B cell (primary cell): ENCODE measurements at regions not wholly inside any gene's neighbourhood (a gene's known extent, or its start where the extent isn't known, plus 50 kb on each side); places are given as distances from the start of the nearest gene placed in this dataset.

ENCODE experiments used
- ATAC-seq: fragments of 200-7000 bp; cut with Tn5 transposase; one replicate; pipeline ENCODE4 v1.10.0; 2021; ENCODE audit warnings: low read depth, mild to moderate bottlenecking, moderate number of reproducible peaks, moderate library complexity
- CTCF ChIA-PET: fragments of 350-600 bp; sonication (Branson Sonifier 250); formaldehyde crosslinking; loops from one replicate; lab custom pipeline; 2021; ENCODE audit warnings: antibody characterized with exemption, inconsistent platforms; lab: Charles Lee
- POLR2A ChIA-PET: fragments of 350-600 bp; sonication (Branson Sonifier 250); formaldehyde crosslinking; loops from one replicate; lab custom pipeline; 2021; ENCODE audit warnings: antibody characterized with exemption; lab: Charles Lee
- DNase-seq: peaks from one replicate; pipeline ENCODE4 v3.0.0; 2013
- H2AFZ ChIP-seq: 2 replicates; pipeline ENCODE4 v1.6.1; 2012; ENCODE audit warnings: mild to moderate bottlenecking, low read depth, low read length; ENCODE audit not compliant: insufficient read depth, poor library complexity, severe bottlenecking
- H3K27ac ChIP-seq, 2 donors: 1 replicate in 1 of 2; 2 replicates in 1 of 2; pipeline ENCODE4 v1.5.1; 2012 to 2013; ENCODE audit warnings: low read length in 2 of 2, mild to moderate bottlenecking in 2 of 2, moderate library complexity in 1 of 2
- H3K27me3 ChIP-seq, 4 experiments: fragments of 200-600 bp in 1 of 4; sonication (generic) in 1 of 4; replicated peaks in 1 of 4; 1 replicate in 2 of 4; 2 replicates in 2 of 4; pipeline versions ENCODE4 v1.6.1 to v1.7.0; 2013 to 2016; ENCODE audit warnings: low read length in 3 of 4, mild to moderate bottlenecking in 2 of 4, mixed read lengths in 1 of 4, moderate library complexity in 1 of 4; ENCODE audit not compliant: insufficient read depth in 4 of 4, control insufficient read depth in 3 of 4; ENCODE audit errors: control extremely low read depth in 1 of 4
- H3K36me3 ChIP-seq, 2 experiments: replicated peaks in 1 of 2; 1 replicate in 1 of 2; 2 replicates in 1 of 2; pipeline versions ENCODE4 v1.6.1 to v1.7.1; 2013; ENCODE audit warnings: low read length in 1 of 2; ENCODE audit not compliant: insufficient read depth in 2 of 2, control insufficient read depth in 1 of 2; ENCODE audit errors: control extremely low read depth in 1 of 2, extremely low read depth in 1 of 2
- H3K4me1 ChIP-seq, 2 donors: fragments of 200-600 bp in 1 of 2; sonication (generic) in 1 of 2; 1 replicate in 1 of 2; 2 replicates in 1 of 2; pipeline versions ENCODE4 v1.5.1 to v1.6.1; 2013 to 2017; ENCODE audit warnings: low read length in 2 of 2; ENCODE audit not compliant: control insufficient read depth in 2 of 2, insufficient read depth in 2 of 2
- H3K4me2 ChIP-seq: replicated peaks from 2 replicates; pipeline ENCODE3; 2012; ENCODE audit warnings: mild to moderate bottlenecking, low read depth, low read length; ENCODE audit not compliant: poor library complexity, severe bottlenecking
- H3K4me3 ChIP-seq, 5 experiments: fragments of 200-600 bp in 1 of 5; sonication (generic) in 1 of 5; 1 replicate in 3 of 5; 2 replicates in 2 of 5; pipeline versions ENCODE4 v1.5.1 to v1.7.0; 2011 to 2016; ENCODE audit warnings: low read length in 4 of 5, mild to moderate bottlenecking in 4 of 5, low read depth in 2 of 5, control low read depth in 1 of 5, moderate library complexity in 1 of 5; ENCODE audit not compliant: insufficient read depth in 1 of 5; ENCODE audit errors: control extremely low read depth in 1 of 5, extremely low read depth in 1 of 5
- H3K79me2 ChIP-seq: fragments of 200-600 bp; sonication (generic); one replicate; pipeline ENCODE4 v1.6.0; 2016; ENCODE audit warnings: low read length; ENCODE audit not compliant: control insufficient read depth, insufficient read depth
- H3K9ac ChIP-seq: fragments of 200-600 bp; sonication (generic); 2 replicates; pipeline ENCODE4 v1.6.1; 2017; ENCODE audit warnings: mild to moderate bottlenecking, low read length, moderate library complexity
- H3K9me3 ChIP-seq, 3 donors: one replicate each; pipeline versions ENCODE4 v1.6.1 to v1.7.1; 2013; ENCODE audit warnings: low read length in 2 of 3; ENCODE audit not compliant: control insufficient read depth in 2 of 3, insufficient read depth in 1 of 3; ENCODE audit errors: control extremely low read depth in 1 of 3
- H4K20me1 ChIP-seq: 2 replicates; pipeline ENCODE4 v1.6.0; 2012; ENCODE audit warnings: mild to moderate bottlenecking, low read length; ENCODE audit not compliant: insufficient read depth, control insufficient read depth, poor library complexity, severe bottlenecking
- H3K27ac Mint-ChIP-seq: one replicate; pipeline ENCODE4 v1.8.0; 2021; ENCODE audit warnings: mixed read lengths
- H3K27me3 Mint-ChIP-seq: one replicate; pipeline ENCODE4 v1.8.0; 2021; ENCODE audit warnings: mixed read lengths
- H3K4me1 Mint-ChIP-seq: one replicate; pipeline ENCODE4 v1.8.0; 2021; ENCODE audit warnings: mixed read lengths
- H3K4me3 Mint-ChIP-seq: one replicate; pipeline ENCODE4 v1.8.0; 2021; ENCODE audit warnings: mixed read lengths
- H3K9me3 Mint-ChIP-seq: one replicate; pipeline ENCODE4 v1.8.0; 2022; ENCODE audit warnings: mixed read lengths; ENCODE audit not compliant: insufficient read depth
- EZH2 ChIP-seq: IDR thresholded peaks from 2 replicates; pipeline ENCODE4 v1.6.1; 2012; ENCODE audit warnings: borderline replicate concordance, low read depth, mild to moderate bottlenecking, moderate library complexity, low read length; ENCODE audit not compliant: insufficient read depth, poor library complexity, severe bottlenecking
- WGBS: methylation state at CpG from one replicate; pipeline ENCODE4 v1.1.5; 2013; ENCODE audit warnings: missing lambda C conversion rate; ENCODE audit not compliant: insufficient coverage; 5-methylcytosine and 5-hydroxymethylcytosine counted together
- intact Hi-C: fragments of 100-400 bp; cut with micrococcal nuclease; formaldehyde crosslinking; loops from one replicate; pipeline ENCODE4 v1.10.0; 2022
- TF ChIP-seq, protein P1 (sequence below): fragments of 200-600 bp; IDR thresholded peaks from one replicate; pipeline ENCODE4 v1.8.0; 2022; ENCODE audit warnings: antibody characterized with exemption, mild to moderate bottlenecking

DNA sequence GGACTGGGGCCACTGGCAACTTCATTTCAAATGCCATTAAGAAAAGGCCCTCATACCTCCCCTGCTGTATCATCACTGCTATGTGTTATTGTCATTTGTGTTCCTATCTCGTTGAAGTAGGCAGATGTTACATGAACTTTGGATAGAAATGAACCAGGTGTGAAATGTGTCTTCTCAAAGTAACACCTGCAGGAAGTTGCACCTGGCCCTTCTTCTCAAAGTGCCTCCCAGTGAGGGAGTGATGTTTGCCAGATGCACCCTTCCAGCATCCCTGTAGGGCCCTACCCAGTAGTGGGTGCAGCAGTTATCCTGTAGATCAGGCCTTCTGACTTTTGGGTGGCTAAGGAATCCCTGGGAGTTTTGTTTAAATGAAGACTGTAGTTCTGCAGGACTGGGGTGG lies 197.7 kb upstream of the CTNNB1 start:
- no peaks in the 10 kb centered on the region for H3K4me1 Mint-ChIP-seq
- H3K27me3 Mint-ChIP-seq, result peaks cover 4% of the 10 kb centered on the region
- no peak overlapping the region for H3K27ac Mint-ChIP-seq
- Histone ChIP-seq H3K27me3 (no peaks in the 10 kb centered on the region), H3K9ac (no peak overlapping the region), H3K4me1 (no peaks in the 10 kb centered on the region), H3K79me2 (no peaks in the 10 kb centered on the region), H3K27ac (no peak overlapping the region), H3K4me2 (no peak overlapping the region), H3K36me3 (no peaks in the 10 kb centered on the region), H3K4me3 (no peak overlapping the region), H4K20me1 (no peaks in the 10 kb centered on the region), H2AFZ (no peak overlapping the region), H3K9me3 (no peaks in the 10 kb centered on the region)
- POLR2A ChIA-PET, result no interaction called here
- H3K9me3 Mint-ChIP-seq, result no peaks in the 10 kb centered on the region
- ATAC-seq (no peak), DNase-seq (no peak)
- intact Hi-C loops, result no loop called here
- no peak for TF ChIP-seq EZH2
- TF ChIP-seq, protein P1, sequence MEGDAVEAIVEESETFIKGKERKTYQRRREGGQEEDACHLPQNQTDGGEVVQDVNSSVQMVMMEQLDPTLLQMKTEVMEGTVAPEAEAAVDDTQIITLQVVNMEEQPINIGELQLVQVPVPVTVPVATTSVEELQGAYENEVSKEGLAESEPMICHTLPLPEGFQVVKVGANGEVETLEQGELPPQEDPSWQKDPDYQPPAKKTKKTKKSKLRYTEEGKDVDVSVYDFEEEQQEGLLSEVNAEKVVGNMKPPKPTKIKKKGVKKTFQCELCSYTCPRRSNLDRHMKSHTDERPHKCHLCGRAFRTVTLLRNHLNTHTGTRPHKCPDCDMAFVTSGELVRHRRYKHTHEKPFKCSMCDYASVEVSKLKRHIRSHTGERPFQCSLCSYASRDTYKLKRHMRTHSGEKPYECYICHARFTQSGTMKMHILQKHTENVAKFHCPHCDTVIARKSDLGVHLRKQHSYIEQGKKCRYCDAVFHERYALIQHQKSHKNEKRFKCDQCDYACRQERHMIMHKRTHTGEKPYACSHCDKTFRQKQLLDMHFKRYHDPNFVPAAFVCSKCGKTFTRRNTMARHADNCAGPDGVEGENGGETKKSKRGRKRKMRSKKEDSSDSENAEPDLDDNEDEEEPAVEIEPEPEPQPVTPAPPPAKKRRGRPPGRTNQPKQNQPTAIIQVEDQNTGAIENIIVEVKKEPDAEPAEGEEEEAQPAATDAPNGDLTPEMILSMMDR, result no peak
- 17% methylated on average over 1 of the region's 1 CpG for WGBS
- H3K4me3 Mint-ChIP-seq, result no peak overlapping the region
- CTCF ChIA-PET, result no interaction called here

DNA sequence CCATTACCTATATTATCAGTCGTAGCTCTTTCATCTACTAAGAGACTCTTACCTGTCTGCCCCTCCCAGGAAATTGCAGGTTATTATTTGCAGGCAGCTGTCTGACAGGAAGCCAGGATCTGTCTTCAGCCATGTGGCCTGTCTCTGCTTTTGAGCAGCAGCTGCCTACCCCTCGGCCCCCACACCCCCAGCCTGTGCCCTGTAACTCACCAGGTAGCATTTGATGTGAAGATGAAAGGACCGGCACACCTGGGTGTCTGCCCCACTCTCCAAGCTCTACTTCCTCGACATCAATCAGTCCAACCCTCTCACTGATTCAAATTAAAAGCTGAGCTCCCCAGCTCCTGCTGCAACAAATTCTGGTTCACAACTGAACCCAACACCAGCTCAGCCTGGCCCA lies 197.2 kb upstream of the CTNNB1 start:
- Histone ChIP-seq H3K4me3 (no peak overlapping the region), H3K27ac (no peak overlapping the region), H4K20me1 (no peaks in the 10 kb centered on the region), H3K4me1 (no peaks in the 10 kb centered on the region), H3K9ac (no peak overlapping the region), H3K27me3 (no peaks in the 10 kb centered on the region), H3K79me2 (no peaks in the 10 kb centered on the region), H2AFZ (no peak overlapping the region), H3K9me3 (no peaks in the 10 kb centered on the region), H3K4me2 (no peak overlapping the region), H3K36me3 (no peaks in the 10 kb centered on the region)
- Mint-ChIP-seq H3K4me1 (no peaks in the 10 kb centered on the region), H3K9me3 (no peaks in the 10 kb centered on the region), H3K27me3 (peaks cover 9% of the 10 kb centered on the region), H3K27ac (no peak overlapping the region), H3K4me3 (no peak overlapping the region)
- TF ChIP-seq EZH2, result no peak
- intact Hi-C loops, result no loop called here
- CTCF ChIA-PET, result no interaction called here
- DNase-seq (no peak), ATAC-seq (no peak)
- 81% methylated on average over 3 of the region's 4 CpGs for WGBS
- POLR2A ChIA-PET, result interaction anchor here (0.6 kb wide), 1 partner anchor 38 kb away, joined by 4 read pairs; no protein-coding TSS in a partner anchor
